Body of pancreas (tissue), 4 donors: ENCODE measurements at regions not wholly inside any gene's neighbourhood (a gene's known extent, or its start where the extent isn't known, plus 50 kb on each side); places are given as distances from the start of the nearest gene placed in this dataset.

Experiments used
- ATAC-seq: fragments of 150-250 bp; one replicate; pipeline ENCODE4 v1.9.1; 2016
- DNase-seq, 4 donors: peaks; one replicate each; pipeline ENCODE4 v3.0.0-alpha.2; 2019
- H3K27ac ChIP-seq, 4 donors: fragments of 200-600 bp; sonication (generic); 1 replicate in 3 of 4; 2 replicates in 1 of 4; pipeline versions ENCODE4 v1.5.1 to v1.6.1; 2016 to 2019; ENCODE audit warnings: mild to moderate bottlenecking in 1 of 4, mixed read lengths in 1 of 4, moderate library complexity in 1 of 4
- H3K27me3 ChIP-seq, 2 donors: fragments of 200-600 bp; sonication (generic); one replicate each; pipeline ENCODE4 v1.6.0; 2016; ENCODE audit warnings: mild to moderate bottlenecking in 1 of 2
- H3K36me3 ChIP-seq, 2 donors: fragments of 200-600 bp; sonication (generic); replicated peaks in 1 of 2; 2 replicates each; pipeline ENCODE4 v1.5.1; 2016; ENCODE audit warnings: low read depth in 2 of 2; ENCODE audit not compliant: insufficient read depth in 1 of 2
- H3K4me1 ChIP-seq: fragments of 200-600 bp; sonication (generic); one replicate; pipeline ENCODE4 v1.6.0; 2016
- H3K4me3 ChIP-seq, 2 donors: fragments of 200-600 bp; sonication (generic); 1 replicate in 1 of 2; 2 replicates in 1 of 2; pipeline ENCODE4 v1.5.1; 2016 to 2019
- H3K9me3 ChIP-seq, 3 donors: fragments of 200-600 bp; sonication (generic); 1 replicate in 2 of 3; 2 replicates in 1 of 3; pipeline ENCODE4 v1.5.1; 2016
- CTCF ChIP-seq, 7 experiments: fragments of 450-650 bp in 4 of 7; fragments of 200-600 bp in 3 of 7; sonication (generic) in 3 of 7; IDR thresholded peaks; one replicate each; pipeline ENCODE4 v1.5.1; 2016 to 2019; ENCODE audit warnings: antibody characterized with exemption in 7 of 7
- POLR2A ChIP-seq, 3 donors: fragments of 450-650 bp; IDR thresholded peaks; one replicate each; pipeline ENCODE4 v1.6.1; 2016; ENCODE audit warnings: antibody characterized with exemption in 3 of 3, mild to moderate bottlenecking in 2 of 3
- WGBS, 2 donors: methylation state at CpG; one replicate each; pipeline ENCODE4 v1.1.5; 2017; 5-methylcytosine and 5-hydroxymethylcytosine counted together
- intact Hi-C: fragments of 100-400 bp; cut with DNase I; formaldehyde crosslinking; loops from one replicate; pipeline ENCODE4 v1.15.1; 2023

DNA sequence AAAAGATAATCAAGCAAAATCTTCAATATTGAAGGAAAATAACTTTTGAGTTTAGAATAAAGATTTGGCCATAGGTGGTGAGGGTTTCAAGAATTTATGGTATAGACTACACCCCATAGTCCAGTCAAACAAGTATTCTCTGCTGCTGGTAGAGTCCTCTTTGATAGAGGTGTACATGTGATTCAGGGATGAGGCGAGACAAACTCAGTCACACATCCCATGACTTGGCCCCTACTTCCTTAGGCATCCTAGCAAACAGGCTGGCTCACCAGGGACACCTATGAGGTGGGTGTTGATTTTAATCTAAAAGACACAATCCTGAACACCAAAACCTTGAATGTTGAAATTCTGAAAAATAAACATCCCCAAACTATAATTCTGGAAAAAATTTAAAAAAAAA, 78.1 kb upstream of the SLC25A13 start:
- TF ChIP-seq CTCF (IDR thresholded peaks at IDR 0.05) = no peak
- no peak for TF ChIP-seq POLR2A (IDR thresholded peaks at IDR 0.05)
- ATAC-seq (no peak), DNase-seq (no peak)
- H3K9me3 ChIP-seq = no peaks in the 10 kb centered on the region
- no peaks in the 10 kb centered on the region for H3K27me3 ChIP-seq
- no peak overlapping the region for H3K27ac ChIP-seq
- intact Hi-C loops = no loop called here
- H3K4me3 ChIP-seq = no peak overlapping the region
- H3K36me3 ChIP-seq = no peaks in the 10 kb centered on the region
- no peaks in the 10 kb centered on the region for H3K4me1 ChIP-seq
- WGBS, 2 donors = 89 to 93% methylated on average over 1 of the region's 1 CpG

- Histone ChIP-seq H3K4me3 (no peak overlapping the region), H3K27ac (no peak overlapping the region), H3K9me3 (no peaks in the 10 kb centered on the region), H3K27me3 (no peaks in the 10 kb centered on the region), H3K36me3 (no peaks in the 10 kb centered on the region), H3K4me1 (no peaks in the 10 kb centered on the region)
- no peak for TF ChIP-seq CTCF (IDR thresholded peaks at IDR 0.05)
- no peak for TF ChIP-seq POLR2A (IDR thresholded peaks at IDR 0.05)
- intact Hi-C loops = no loop called here
- no peak for DNase-seq
- no peak for ATAC-seq
- 73 to 78% methylated on average over 8 of the region's 8 CpGs for WGBS, 2 donors
Observed at GRCh38 chr7:96397936-96398598, 76.2 kb upstream of the SLC25A13 start.

GRCh38 chr7:96388620-96389383, 66.9 kb upstream of the SLC25A13 start:
- H3K36me3 ChIP-seq = no peaks in the 10 kb centered on the region
- ATAC-seq = peak; percentile 64
- intact Hi-C loops = no loop called here
- no peak overlapping the region for H3K4me3 ChIP-seq
- H3K4me1 ChIP-seq = no peaks in the 10 kb centered on the region
- 57 to 65% methylated on average over 8 of the region's 8 CpGs for WGBS, 2 donors
- no peak overlapping the region for H3K27ac ChIP-seq
- H3K9me3 ChIP-seq = no peaks in the 10 kb centered on the region
- TF ChIP-seq CTCF (IDR thresholded peaks at IDR 0.05) (no peak), POLR2A (IDR thresholded peaks at IDR 0.05) (no peak)
- H3K27me3 ChIP-seq = no peaks in the 10 kb centered on the region
- no peak for DNase-seq

DNA sequence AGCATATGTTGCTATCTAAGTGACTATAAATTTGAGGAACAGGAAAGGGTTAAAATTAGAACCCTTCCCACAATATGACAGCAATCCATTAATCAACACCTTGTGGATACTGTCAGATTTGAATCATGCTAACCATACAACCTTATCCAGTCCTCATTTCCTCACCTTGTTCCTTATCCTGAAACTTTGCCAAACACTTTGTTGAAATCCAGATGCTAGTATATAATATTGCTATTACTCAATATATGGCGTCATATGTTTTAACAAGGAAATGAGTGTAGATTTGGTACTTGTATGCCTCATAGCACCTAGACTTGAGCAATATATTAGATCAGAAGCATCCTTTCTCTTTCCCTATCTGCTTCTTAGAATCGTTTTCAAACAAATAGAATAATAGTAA, 66.3 kb upstream of the SLC25A13 start:
- Histone ChIP-seq H3K4me1 (no peaks in the 10 kb centered on the region), H3K4me3 (no peak overlapping the region), H3K36me3 (no peaks in the 10 kb centered on the region), H3K27me3 (no peaks in the 10 kb centered on the region), H3K27ac (no peak overlapping the region), H3K9me3 (no peaks in the 10 kb centered on the region)
- 12 to 21% methylated on average over 2 of the region's 2 CpGs for WGBS, 2 donors
- ATAC-seq = no peak
- DNase-seq = no peak
- no peak for TF ChIP-seq CTCF (IDR thresholded peaks at IDR 0.05)
- intact Hi-C loops = no loop called here

DNA sequence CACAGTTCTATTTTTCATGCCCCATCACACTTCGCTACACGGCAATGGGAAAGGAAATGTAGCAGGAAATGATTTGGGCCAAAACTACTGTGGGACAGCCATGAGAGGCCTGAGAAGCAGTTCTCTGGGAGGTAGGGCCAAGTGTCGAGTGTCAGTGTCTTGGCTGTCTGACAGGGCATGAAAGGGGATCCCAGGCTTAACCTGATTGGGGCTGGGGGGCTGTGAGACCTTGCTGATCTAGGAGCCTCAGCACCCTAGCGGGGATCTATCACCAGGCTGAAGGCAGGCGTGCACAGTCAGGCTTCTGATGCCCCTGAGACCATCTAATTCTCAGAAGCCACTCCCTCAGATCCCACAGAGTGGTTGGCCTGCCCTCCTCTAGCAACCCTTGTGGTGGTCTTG, 58.2 kb upstream of the SLC25A13 start:
- Histone ChIP-seq H3K27me3 (no peaks in the 10 kb centered on the region), H3K27ac (no peak overlapping the region), H3K4me1 (no peaks in the 10 kb centered on the region), H3K9me3 (no peaks in the 10 kb centered on the region), H3K36me3 (no peaks in the 10 kb centered on the region), H3K4me3 (no peak overlapping the region)
- no peak for DNase-seq
- TF ChIP-seq CTCF (IDR thresholded peaks at IDR 0.05) (no peak), POLR2A (IDR thresholded peaks at IDR 0.05) (no peak)
- intact Hi-C loops = no loop called here
- 55 to 75% methylated on average over 4 to 5 of the region's 5 CpGs for WGBS, 2 donors
- no peak for ATAC-seq
